CD4-positive, alpha-beta T cell treated with Interleukin-15 for 1 hour (primary cell): ENCODE measurements at regions not wholly inside any gene's neighbourhood (a gene's known extent, or its start where the extent isn't known, plus 50 kb on each side); places are given as distances from the start of the nearest gene placed in this dataset.

ENCODE experiments used
- DNase-seq: peaks from one replicate; pipeline ENCODE4 v3.0.0-alpha.2; 2020

DNA sequence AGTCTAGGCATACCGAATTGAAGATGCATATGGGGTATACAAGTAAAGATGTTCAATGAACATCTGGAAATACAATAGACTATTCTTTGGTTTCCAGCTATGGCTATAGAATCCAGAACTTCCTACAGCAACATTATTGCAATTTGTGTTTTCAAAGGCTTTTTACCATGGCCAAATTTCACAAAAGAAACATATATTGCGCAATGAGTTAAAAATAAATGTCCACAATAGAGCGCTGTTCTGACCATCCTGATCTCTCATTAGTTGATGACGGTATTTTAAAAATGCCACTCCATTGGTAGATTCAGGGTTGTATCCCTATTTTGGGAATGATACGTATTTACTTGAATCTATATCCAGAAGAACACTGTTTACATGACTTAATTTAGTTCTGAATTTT, 139.2 kb downstream of the LINC00632 start:
- no peak for DNase-seq

DNA sequence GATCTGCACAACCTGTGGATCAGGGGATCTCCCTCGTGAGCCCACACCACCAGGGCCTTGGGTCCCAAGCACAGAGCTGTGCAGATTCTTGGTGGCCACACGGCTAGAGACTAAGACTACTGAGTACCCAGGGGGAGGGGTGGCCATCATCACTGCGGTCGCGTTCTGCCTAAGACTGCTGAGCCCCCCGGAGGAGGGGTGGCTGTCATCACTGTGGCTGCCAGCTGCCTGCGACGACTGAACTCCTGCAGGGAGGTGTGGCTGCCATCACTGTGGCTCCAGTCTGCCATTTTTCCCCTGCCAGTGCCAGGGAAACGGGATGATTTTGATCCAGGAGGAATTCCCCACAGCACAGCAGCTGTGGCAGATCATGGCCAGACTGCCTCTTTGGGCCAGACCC, 141.7 kb upstream of the SPANXB1 start:
- DNase-seq, result no peak

- DNase-seq, result no peak
Measured at GRCh38 chrX:140866446-140866845, 135.9 kb upstream of the SPANXB1 start.

GRCh38 chrX:140912606-140913005, 89.8 kb upstream of the SPANXB1 start:
- no peak for DNase-seq

DNA sequence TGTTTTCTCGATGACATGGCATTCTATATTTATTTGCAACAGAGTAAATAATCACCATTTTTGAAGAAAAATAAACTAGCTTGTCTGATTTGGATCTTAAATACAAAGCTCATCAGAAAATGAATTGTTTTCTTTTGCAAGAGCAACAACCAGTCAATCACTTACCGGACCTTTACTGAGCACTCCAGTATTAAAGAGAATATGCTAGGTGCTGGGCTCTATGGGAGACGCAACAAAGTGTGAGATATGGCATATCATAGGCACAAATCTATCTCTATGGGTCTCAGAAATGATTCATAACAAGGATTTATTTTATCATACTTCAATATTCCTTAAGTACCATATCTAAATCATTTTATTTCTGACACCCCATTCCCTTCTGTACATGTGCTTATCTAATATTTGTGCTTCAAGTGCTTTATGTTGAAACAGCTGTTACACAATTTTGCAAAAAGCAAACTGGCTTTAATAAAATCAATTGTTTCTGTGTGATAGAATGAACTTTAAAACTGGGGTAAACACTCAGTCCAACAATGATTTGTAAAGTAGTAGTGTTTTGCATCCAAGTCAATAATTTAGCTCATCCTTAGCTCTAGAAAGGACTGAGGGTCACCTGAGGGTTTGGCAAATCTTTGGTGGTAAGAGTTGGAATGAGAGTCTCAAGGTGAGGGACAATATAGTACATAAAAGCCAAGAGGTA, 88.4 kb upstream of the SPANXB1 start:
- DNase-seq, result no peak

DNA sequence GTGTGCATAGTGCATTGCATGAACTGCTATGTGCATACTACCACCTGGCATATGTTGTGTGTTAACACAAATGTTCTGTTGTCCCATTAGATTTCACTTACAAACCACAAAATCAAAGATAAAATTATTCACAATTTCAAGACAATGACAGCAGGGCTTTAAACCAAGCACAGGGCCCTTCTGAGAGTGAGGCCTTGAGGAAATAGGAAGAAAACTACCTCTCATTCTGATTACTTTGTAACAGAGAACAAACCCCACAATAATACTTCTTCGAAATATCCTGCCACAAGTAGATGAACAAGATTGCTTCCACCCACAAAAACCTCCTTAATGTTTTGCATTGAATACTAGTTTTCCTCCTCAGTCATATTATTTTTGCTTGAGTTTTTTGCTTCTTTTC, 85.5 kb upstream of the SPANXB1 start:
- DNase-seq, result no peak

- DNase-seq, result no peak
Measured at GRCh38 chrX:140917354-140918115, 84.9 kb upstream of the SPANXB1 start.

DNA sequence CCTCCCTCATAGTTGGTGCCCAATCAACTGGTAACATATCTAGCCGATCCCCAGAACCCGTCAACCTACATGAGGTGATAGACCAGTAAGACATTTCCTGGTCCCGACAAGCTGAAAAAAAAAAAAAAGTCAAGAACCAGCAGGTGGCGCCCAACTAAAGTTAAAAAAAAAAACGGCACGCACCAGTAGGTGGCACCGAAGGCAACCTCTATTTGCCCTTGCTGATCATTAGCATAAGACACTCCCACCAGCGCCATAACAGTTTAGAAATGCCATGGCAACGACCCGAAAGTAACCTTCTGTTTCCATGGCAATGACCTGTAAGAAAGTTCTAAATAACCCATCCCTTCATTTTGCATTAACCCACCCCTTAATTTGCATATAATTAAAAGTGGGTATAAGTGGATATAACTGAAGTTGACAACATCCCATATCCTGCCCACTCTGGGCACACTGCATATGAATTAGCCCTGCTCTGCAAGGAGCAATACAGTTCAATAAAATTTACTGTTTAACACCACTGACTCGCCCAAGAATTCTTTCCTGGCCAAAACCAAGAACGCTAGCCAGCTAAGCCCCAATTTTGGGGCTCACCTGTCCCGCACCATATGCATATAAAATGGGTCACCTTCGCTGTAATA, 83.9 kb upstream of the SPANXB1 start:
- DNase-seq, result peak; percentile 73

- no peak for DNase-seq
Measured at GRCh38 chrX:140920416-140920815, 82.0 kb upstream of the SPANXB1 start.

DNA sequence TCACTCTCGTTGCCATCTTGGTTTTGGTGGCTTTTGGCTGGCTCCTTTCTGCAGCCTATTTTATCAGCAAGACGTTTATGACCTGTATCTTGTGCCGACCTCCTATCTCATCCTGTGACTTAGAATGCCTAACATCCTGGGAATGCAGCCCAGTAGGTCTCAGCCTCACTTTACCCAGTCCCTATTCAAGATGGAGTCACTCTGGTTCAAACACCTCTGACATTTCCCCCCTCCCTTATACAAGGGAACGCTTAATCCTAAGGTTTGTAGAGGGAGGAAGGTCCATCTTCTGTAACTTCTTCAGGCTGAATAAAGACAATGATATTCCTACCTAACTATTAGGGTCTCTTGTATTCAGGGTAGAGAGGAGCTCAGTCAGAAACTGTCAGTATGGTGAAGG, 79.3 kb upstream of the SPANXB1 start:
- DNase-seq, result no peak

- DNase-seq, result no peak
Measured at GRCh38 chrX:140928739-140929138, 73.7 kb upstream of the SPANXB1 start.

- DNase-seq, result no peak
Measured at GRCh38 chrX:140933016-140933415, 69.4 kb upstream of the SPANXB1 start.

DNA sequence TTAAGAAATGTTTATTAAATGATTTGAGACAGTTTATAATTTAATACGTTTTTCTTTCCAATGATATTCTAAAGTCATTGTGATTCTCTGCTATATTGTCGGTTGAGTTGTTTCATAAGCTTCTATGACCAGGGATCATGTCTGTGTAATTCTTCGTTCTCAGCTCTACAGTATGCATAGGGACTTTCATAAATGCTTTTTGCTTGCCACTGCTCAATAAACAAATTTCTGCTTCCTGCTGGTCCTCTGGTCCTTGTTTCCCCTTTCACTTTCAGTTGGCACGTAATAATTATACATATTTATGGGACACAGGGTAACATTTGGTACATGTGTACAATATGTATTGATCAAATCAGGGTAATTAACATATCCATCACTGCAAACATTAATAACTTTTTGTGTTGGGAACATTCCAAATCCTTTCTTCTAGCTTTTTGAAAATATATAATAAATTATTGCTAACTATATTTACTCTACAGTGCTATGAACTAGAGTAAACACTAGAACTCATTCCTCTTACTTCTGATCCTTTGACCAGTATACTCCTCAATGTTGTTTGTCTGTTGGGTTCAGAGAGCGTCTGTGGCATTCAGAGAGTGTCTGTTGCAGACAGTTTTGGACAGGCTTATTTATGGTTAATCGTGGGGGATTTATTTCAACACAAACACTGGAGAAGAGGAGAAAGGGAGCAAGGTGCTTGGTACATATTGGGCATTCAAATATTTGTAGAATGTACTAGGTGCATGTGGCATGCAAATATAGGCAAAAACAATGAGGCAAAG, 68.3 kb upstream of the SPANXB1 start:
- DNase-seq, result no peak

- no peak for DNase-seq
Measured at GRCh38 chrX:140943513-140943912, 58.9 kb upstream of the SPANXB1 start.

DNA sequence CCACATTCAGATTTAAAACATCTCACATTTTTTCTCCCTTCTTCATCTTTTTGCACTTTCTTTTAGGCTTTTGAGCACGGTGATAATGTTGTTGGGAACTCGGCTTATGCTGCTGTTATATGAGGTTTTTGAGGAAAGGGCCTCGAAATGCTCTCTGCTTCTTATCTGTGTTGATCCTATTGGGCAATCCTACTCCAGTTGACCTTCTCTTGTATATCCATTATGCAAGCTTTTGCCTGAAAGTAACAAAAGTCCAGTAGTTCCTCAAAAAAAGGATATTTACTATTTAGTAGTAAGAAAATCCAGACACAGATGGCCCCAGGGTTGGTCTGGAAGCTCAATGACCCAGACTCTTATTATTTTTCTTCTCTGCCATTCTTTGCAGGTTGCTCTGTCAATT, 57.7 kb upstream of the SPANXB1 start:
- no peak for DNase-seq

- DNase-seq, result no peak
Measured at GRCh38 chrX:140948827-140949226, 53.6 kb upstream of the SPANXB1 start.

- no peak for DNase-seq
Measured at GRCh38 chrX:140949233-140949632, 53.2 kb upstream of the SPANXB1 start.
